KMS-11 (cell line): ENCODE measurements at regions not wholly inside any gene's neighbourhood (a gene's known extent, or its start where the extent isn't known, plus 50 kb on each side); places are given as distances from the start of the nearest gene placed in this dataset.

Experiments
- H2AFZ ChIP-seq: fragments of 200-600 bp; sonication (generic); 2 replicates; pipeline ENCODE4 v1.6.1; 2016; ENCODE audit warnings: antibody characterized with exemption, mixed run types, low read depth
- H3K27ac ChIP-seq: fragments of 200-600 bp; sonication (generic); 2 replicates; pipeline ENCODE4 v1.6.1; 2016; ENCODE audit warnings: mild to moderate bottlenecking, mixed run types
- H3K27me3 ChIP-seq: fragments of 200-600 bp; sonication (generic); 2 replicates; pipeline ENCODE4 v1.6.1; 2017; ENCODE audit warnings: mild to moderate bottlenecking, low read depth, mixed run types, moderate library complexity; ENCODE audit not compliant: insufficient read depth
- H3K36me3 ChIP-seq: fragments of 200-600 bp; sonication (generic); 2 replicates; pipeline ENCODE4 v1.6.1; 2017; ENCODE audit warnings: mild to moderate bottlenecking, mixed run types; ENCODE audit not compliant: insufficient read depth
- H3K4me1 ChIP-seq: fragments of 200-600 bp; sonication (generic); 2 replicates; pipeline ENCODE4 v1.6.1; 2016; ENCODE audit warnings: mild to moderate bottlenecking, low read depth, mixed run types; ENCODE audit not compliant: poor library complexity, severe bottlenecking
- H3K4me2 ChIP-seq: fragments of 200-600 bp; sonication (generic); 2 replicates; pipeline ENCODE4 v1.7.0; 2016; ENCODE audit warnings: mild to moderate bottlenecking, mixed run types
- H3K4me3 ChIP-seq: fragments of 200-600 bp; sonication (generic); IDR thresholded peaks from 2 replicates; pipeline ENCODE4 v1.6.1; 2017; ENCODE audit warnings: low read depth, low read length, mixed read lengths; ENCODE audit not compliant: insufficient read depth
- H3K79me2 ChIP-seq: fragments of 200-600 bp; sonication (generic); 2 replicates; pipeline ENCODE4 v1.6.1; 2016; ENCODE audit warnings: low read depth, mixed run types; ENCODE audit not compliant: insufficient read depth
- H3K9ac ChIP-seq: fragments of 200-600 bp; sonication (generic); 2 replicates; pipeline ENCODE4 v1.6.1; 2016; ENCODE audit warnings: mild to moderate bottlenecking, mixed run types
- H4K20me1 ChIP-seq: fragments of 200-600 bp; sonication (generic); 2 replicates; pipeline ENCODE4 v1.6.1; 2016; ENCODE audit warnings: mild to moderate bottlenecking, mixed run types; ENCODE audit not compliant: insufficient read depth
- CTCF ChIP-seq: fragments of 200-600 bp; sonication (generic); conservative IDR thresholded peaks from 2 replicates; pipeline ENCODE4 v1.6.1; 2017; ENCODE audit warnings: low read depth, mild to moderate bottlenecking, antibody characterized with exemption, low read length, moderate library complexity, mixed read lengths

GRCh38 chr4:78688366-78688765 lies 87.8 kb upstream of the BMP2K start:
- no peaks in the 10 kb centered on the region for H3K36me3 ChIP-seq
- H3K4me3 ChIP-seq: no peak overlapping the region
- H4K20me1 ChIP-seq: no peaks in the 10 kb centered on the region
- no peak overlapping the region for H3K4me2 ChIP-seq
- H3K4me1 ChIP-seq: peaks cover 15% of the 10 kb centered on the region
- no peaks in the 10 kb centered on the region for H3K27me3 ChIP-seq
- H2AFZ ChIP-seq: no peak overlapping the region
- no peaks in the 10 kb centered on the region for H3K79me2 ChIP-seq
- H3K27ac ChIP-seq: no peak overlapping the region
- no peak overlapping the region for H3K9ac ChIP-seq
- no peak for TF ChIP-seq CTCF

- no peaks in the 10 kb centered on the region for H4K20me1 ChIP-seq
- H3K27ac ChIP-seq: no peak overlapping the region
- H3K4me3 ChIP-seq: no peak overlapping the region
- H3K36me3 ChIP-seq: no peaks in the 10 kb centered on the region
- H3K27me3 ChIP-seq: no peaks in the 10 kb centered on the region
- no peak overlapping the region for H3K4me2 ChIP-seq
- no peak overlapping the region for H3K9ac ChIP-seq
- H3K79me2 ChIP-seq: no peaks in the 10 kb centered on the region
- H2AFZ ChIP-seq: no peak overlapping the region
- peaks cover 15% of the 10 kb centered on the region for H3K4me1 ChIP-seq
- TF ChIP-seq CTCF: no peak
Observed at GRCh38 chr4:78689261-78689660, 86.9 kb upstream of the BMP2K start.

- Histone ChIP-seq H4K20me1 (no peaks in the 10 kb centered on the region), H3K4me1 (peaks cover 15% of the 10 kb centered on the region), H3K4me2 (no peak overlapping the region), H3K4me3 (no peak overlapping the region), H2AFZ (no peak overlapping the region), H3K9ac (no peak overlapping the region), H3K27me3 (no peaks in the 10 kb centered on the region), H3K27ac (no peak overlapping the region), H3K79me2 (no peaks in the 10 kb centered on the region), H3K36me3 (no peaks in the 10 kb centered on the region)
- no peak for TF ChIP-seq CTCF
Observed at GRCh38 chr4:78689700-78690323, 86.3 kb upstream of the BMP2K start.

- TF ChIP-seq CTCF: no peak
- Histone ChIP-seq H3K27me3 (no peaks in the 10 kb centered on the region), H4K20me1 (no peaks in the 10 kb centered on the region), H3K4me2 (no peak overlapping the region), H3K27ac (no peak overlapping the region), H3K36me3 (no peaks in the 10 kb centered on the region), H2AFZ (no peak overlapping the region), H3K4me3 (no peak overlapping the region), H3K9ac (no peak overlapping the region), H3K79me2 (no peaks in the 10 kb centered on the region), H3K4me1 (peaks cover 11% of the 10 kb centered on the region)
Observed at GRCh38 chr4:78691334-78691754, 84.8 kb upstream of the BMP2K start.
